ENCODE measurements at regions not wholly inside any gene's neighbourhood (a gene's known extent, or its start where the extent isn't known, plus 50 kb on each side); places are given as distances from the start of the nearest gene placed in this dataset.

- no peak for DNase-seq
Observed at GRCh38 chr11:92386577-92386976, 162.0 kb downstream of the FAT3 start.

GRCh38 chr11:92387859-92388258 lies 163.2 kb downstream of the FAT3 start:
- DNase-seq: no peak

GRCh38 chr11:92388380-92388779 lies 163.8 kb downstream of the FAT3 start:
- no peak for DNase-seq

GRCh38 chr11:92390783-92391182 lies 166.2 kb downstream of the FAT3 start:
- no peak for DNase-seq

- DNase-seq: no peak
Observed at GRCh38 chr11:92391364-92391763, 166.7 kb downstream of the FAT3 start.

GRCh38 chr11:92391808-92392207 lies 167.2 kb downstream of the FAT3 start:
- no peak for DNase-seq

- no peak for DNase-seq
Observed at GRCh38 chr11:92393218-92393617, 168.6 kb downstream of the FAT3 start.

GRCh38 chr11:92396133-92396532 lies 171.5 kb downstream of the FAT3 start:
- no peak for DNase-seq

GRCh38 chr11:92397221-92397755 lies 172.7 kb downstream of the FAT3 start:
- DNase-seq: no peak

GRCh38 chr11:92399705-92400104 lies 175.1 kb downstream of the FAT3 start:
- DNase-seq: no peak

GRCh38 chr11:92401520-92401919 lies 176.9 kb downstream of the FAT3 start:
- no peak for DNase-seq

GRCh38 chr11:92406472-92406871 lies 181.9 kb downstream of the FAT3 start:
- no peak for DNase-seq

GRCh38 chr11:92409355-92409754 lies 184.7 kb downstream of the FAT3 start:
- DNase-seq: no peak

- DNase-seq: no peak
Observed at GRCh38 chr11:92409956-92410355, 185.3 kb downstream of the FAT3 start.

GRCh38 chr11:92410526-92410925 lies 185.9 kb downstream of the FAT3 start:
- DNase-seq: no peak

GRCh38 chr11:92411431-92411830 lies 186.8 kb downstream of the FAT3 start:
- DNase-seq: no peak

GRCh38 chr11:92413757-92414513 lies 189.3 kb downstream of the FAT3 start:
- DNase-seq: no peak

- no peak for DNase-seq
Observed at GRCh38 chr11:92416971-92417725, 192.5 kb downstream of the FAT3 start.

GRCh38 chr11:92423115-92424034 lies 198.8 kb downstream of the FAT3 start:
- no peak for DNase-seq

GRCh38 chr11:92424281-92424680 lies 199.7 kb downstream of the FAT3 start:
- no peak for DNase-seq

GRCh38 chr11:92425127-92425526 lies 200.5 kb downstream of the FAT3 start:
- no peak for DNase-seq

- DNase-seq: no peak
Observed at GRCh38 chr11:92432515-92432914, 207.9 kb downstream of the FAT3 start.

Measured in hippocampal formation (tissue), 2 donors.